Breast epithelium (tissue), 3 donors: ENCODE measurements at regions not wholly inside any gene's neighbourhood (a gene's known extent, or its start where the extent isn't known, plus 50 kb on each side); places are given as distances from the start of the nearest gene placed in this dataset.

ENCODE experiments used
- POLR2A ChIP-seq: fragments of 450-650 bp; IDR thresholded peaks from one replicate; pipeline ENCODE4 v1.6.1; 2016; ENCODE audit warnings: antibody characterized with exemption, mild to moderate bottlenecking, moderate library complexity
- TF ChIP-seq, protein P1 (sequence below), 3 donors: fragments of 450-650 bp; IDR thresholded peaks; one replicate each; pipeline ENCODE4 v1.5.1; 2016 to 2017; ENCODE audit warnings: antibody characterized with exemption in 3 of 3, mild to moderate bottlenecking in 3 of 3, moderate library complexity in 3 of 3

DNA sequence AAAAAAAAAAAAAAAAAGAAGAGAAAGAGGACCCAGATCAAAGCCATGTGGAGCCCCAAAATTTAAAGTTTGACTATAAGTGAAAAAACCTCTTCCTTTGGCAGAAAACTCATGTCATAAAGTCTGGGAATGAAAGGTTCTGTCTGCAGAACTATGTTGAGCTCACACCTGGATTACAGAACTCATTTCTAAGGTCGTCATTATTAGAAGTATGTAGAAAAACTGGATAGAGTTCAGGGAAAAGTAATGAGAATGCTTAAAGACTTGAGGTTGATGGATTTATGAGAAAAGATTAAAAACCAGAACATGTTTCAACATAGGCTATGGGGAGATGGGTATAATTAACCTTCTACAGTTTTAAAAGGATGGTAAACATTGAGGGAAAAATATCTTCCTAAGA lies 90.7 kb upstream of the COL11A1 start:
- TF ChIP-seq POLR2A = no peak
- TF ChIP-seq, protein P1, sequence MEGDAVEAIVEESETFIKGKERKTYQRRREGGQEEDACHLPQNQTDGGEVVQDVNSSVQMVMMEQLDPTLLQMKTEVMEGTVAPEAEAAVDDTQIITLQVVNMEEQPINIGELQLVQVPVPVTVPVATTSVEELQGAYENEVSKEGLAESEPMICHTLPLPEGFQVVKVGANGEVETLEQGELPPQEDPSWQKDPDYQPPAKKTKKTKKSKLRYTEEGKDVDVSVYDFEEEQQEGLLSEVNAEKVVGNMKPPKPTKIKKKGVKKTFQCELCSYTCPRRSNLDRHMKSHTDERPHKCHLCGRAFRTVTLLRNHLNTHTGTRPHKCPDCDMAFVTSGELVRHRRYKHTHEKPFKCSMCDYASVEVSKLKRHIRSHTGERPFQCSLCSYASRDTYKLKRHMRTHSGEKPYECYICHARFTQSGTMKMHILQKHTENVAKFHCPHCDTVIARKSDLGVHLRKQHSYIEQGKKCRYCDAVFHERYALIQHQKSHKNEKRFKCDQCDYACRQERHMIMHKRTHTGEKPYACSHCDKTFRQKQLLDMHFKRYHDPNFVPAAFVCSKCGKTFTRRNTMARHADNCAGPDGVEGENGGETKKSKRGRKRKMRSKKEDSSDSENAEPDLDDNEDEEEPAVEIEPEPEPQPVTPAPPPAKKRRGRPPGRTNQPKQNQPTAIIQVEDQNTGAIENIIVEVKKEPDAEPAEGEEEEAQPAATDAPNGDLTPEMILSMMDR (IDR thresholded peaks at IDR 0.05) = no peak
